Fibroblast of the aortic adventitia (primary cell): ENCODE measurements at regions not wholly inside any gene's neighbourhood (a gene's known extent, or its start where the extent isn't known, plus 50 kb on each side); places are given as distances from the start of the nearest gene placed in this dataset.
"Not testable (repeated sequence)": the region's sequence is repeated elsewhere in the genome, so short reads cannot be mapped to it uniquely, and the experiment has no call there.

Experiments used
- DNase-seq: peaks from one replicate; pipeline ENCODE4 v3.0.0-alpha.2; 2010; ENCODE audit warnings: low read depth
- H3K4me3 ChIP-seq: 2 replicates; pipeline ENCODE4 v1.5.1; 2011; ENCODE audit warnings: low read depth, mild to moderate bottlenecking, control low read depth, low read length, moderate library complexity
- CTCF ChIP-seq: IDR thresholded peaks from 2 replicates; pipeline ENCODE4 v1.5.1; 2011; ENCODE audit warnings: mild to moderate bottlenecking, low read length, control low read depth, inconsistent platforms; ENCODE audit not compliant: insufficient read depth

DNA sequence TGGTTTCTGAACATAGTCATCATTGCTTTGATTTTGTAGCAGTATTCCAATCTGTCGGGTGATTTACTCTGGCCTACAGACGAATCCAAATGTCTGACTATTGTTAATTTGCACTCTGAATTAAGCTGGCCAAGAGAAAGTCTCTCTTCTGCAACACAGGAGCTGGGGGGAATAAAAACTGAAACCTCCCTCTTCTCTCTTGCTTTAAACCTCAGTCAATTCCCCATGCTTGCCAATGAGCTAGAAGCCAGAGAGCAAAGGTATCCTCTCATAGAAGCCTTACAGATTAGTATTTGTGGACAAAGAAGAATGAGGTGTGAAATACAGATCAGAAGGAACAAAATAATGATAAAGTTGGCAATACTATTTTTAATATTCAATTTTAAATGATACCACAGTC is 353.9 kb upstream of the CDH10 start:
- TF ChIP-seq CTCF, result no peak
- DNase-seq, result no peak
- H3K4me3 ChIP-seq, result no peak overlapping the region

DNA sequence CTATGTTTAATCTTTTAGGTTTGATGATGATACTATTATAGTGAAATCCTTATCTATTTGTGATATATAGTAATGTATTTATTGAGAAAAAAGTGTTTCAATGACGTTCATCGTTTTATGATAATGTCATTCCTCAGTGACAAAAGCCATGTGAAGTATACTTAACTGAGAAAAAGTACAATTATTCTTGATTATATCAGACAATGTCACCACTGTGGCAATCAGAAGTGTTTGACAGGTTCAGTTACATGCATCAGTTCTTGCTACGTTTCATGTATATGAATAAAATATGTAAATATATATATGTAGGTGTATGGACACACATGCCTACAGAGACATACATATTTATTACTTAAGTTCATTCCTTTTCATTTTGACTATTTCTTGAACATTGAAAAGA is 341.5 kb upstream of the CDH10 start:
- H3K4me3 ChIP-seq, result no peak overlapping the region
- no peak for DNase-seq

DNA sequence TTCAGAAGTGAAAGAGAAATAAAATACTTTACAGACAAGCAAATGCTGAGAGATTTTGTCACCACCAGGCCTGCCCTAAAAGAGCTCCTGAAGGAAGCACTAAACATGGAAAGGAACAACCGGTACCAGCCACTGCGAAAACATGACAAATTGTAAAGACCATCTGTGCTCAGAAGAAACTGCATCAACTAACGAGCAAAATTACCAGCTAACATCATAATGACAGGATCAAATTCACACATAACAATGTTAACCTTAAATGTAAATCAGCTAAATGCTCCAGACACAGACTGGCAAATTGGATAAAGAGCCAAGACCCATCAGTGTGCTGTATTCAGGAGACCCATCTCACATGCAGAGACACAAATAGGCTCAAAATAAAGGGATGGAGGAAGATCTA is 333.8 kb upstream of the CDH10 start:
- not testable (repeated sequence) for H3K4me3 ChIP-seq

More for the DNA sequence above, 341.5 kb upstream of the CDH10 start:
- no peak for TF ChIP-seq CTCF

GRCh38 chr5:24963611-24964010 is 318.8 kb upstream of the CDH10 start:
- H3K4me3 ChIP-seq, result no peak overlapping the region
- no peak for DNase-seq
- no peak for TF ChIP-seq CTCF

More for the DNA sequence above, 333.8 kb upstream of the CDH10 start:
- DNase-seq, result not testable (repeated sequence)

- no peak for TF ChIP-seq CTCF
- H3K4me3 ChIP-seq, result no peak overlapping the region
- DNase-seq, result no peak
Measured at GRCh38 chr5:24923400-24923799, 278.6 kb upstream of the CDH10 start.

- no peak for TF ChIP-seq CTCF
- DNase-seq, result no peak
- H3K4me3 ChIP-seq, result no peak overlapping the region
Measured at GRCh38 chr5:24918676-24919075, 273.9 kb upstream of the CDH10 start.

DNA sequence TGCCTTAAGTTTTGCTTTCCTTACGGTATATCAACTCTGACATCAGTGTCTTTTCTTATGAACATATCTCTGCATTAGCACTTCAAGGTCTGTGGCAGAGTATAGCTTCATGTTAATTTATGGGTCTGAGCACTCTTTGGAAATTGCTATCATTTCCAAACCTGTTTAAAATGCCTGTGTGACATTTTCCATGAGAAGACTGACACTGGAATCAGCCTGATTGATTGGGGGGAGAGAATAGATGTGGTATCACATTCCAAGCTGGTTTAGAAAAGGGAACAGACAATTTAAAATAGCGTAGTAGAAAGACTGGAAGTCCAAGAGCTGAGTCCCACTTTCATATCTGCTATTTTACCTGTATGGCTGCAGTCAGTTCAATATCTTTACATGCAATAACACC is 272.1 kb upstream of the CDH10 start:
- TF ChIP-seq CTCF, result no peak
- no peak overlapping the region for H3K4me3 ChIP-seq
- no peak for DNase-seq
